Endothelial cell (in vitro differentiated cells): ENCODE measurements at regions not wholly inside any gene's neighbourhood (a gene's known extent, or its start where the extent isn't known, plus 50 kb on each side); places are given as distances from the start of the nearest gene placed in this dataset.

Experiments used
- DNase-seq: peaks from one replicate; pipeline ENCODE4 v3.0.0; 2021; ENCODE audit warnings: low spot score
- H3K27ac Mint-ChIP-seq: one replicate; pipeline ENCODE4 v1.8.0; 2021; ENCODE audit warnings: mixed read lengths, inconsistent platforms; ENCODE audit not compliant: unreplicated experiment
- H3K27me3 Mint-ChIP-seq: one replicate; pipeline ENCODE4 v1.8.0; 2021; ENCODE audit warnings: mild to moderate bottlenecking, moderate library complexity, mixed read lengths, inconsistent platforms; ENCODE audit not compliant: unreplicated experiment
- H3K36me3 Mint-ChIP-seq: one replicate; pipeline ENCODE4 v1.8.0; 2021; ENCODE audit warnings: mild to moderate bottlenecking, low read depth, mixed read lengths, inconsistent platforms; ENCODE audit not compliant: unreplicated experiment
- H3K4me1 Mint-ChIP-seq: one replicate; pipeline ENCODE4 v1.8.0; 2021; ENCODE audit warnings: mild to moderate bottlenecking, mixed read lengths, inconsistent platforms; ENCODE audit not compliant: unreplicated experiment
- H3K4me3 Mint-ChIP-seq: one replicate; pipeline ENCODE4 v1.8.0; 2021; ENCODE audit warnings: mild to moderate bottlenecking, mixed read lengths, inconsistent platforms; ENCODE audit not compliant: unreplicated experiment
- H3K9me3 Mint-ChIP-seq: one replicate; pipeline ENCODE4 v1.8.0; 2021; ENCODE audit warnings: mixed read lengths, inconsistent platforms; ENCODE audit not compliant: unreplicated experiment
- CTCF ChIP-seq: fragments of 200-600 bp; sonication (generic); IDR thresholded peaks from one replicate; pipeline ENCODE4 v1.5.0; 2021; ENCODE audit warnings: antibody characterized with exemption; ENCODE audit not compliant: unreplicated experiment

- no peak for TF ChIP-seq CTCF
- peaks cover 14% of the 10 kb centered on the region for H3K4me1 Mint-ChIP-seq
- H3K27me3 Mint-ChIP-seq = peaks cover 6% of the 10 kb centered on the region
- no peak overlapping the region for H3K4me3 Mint-ChIP-seq
- DNase-seq = no peak
- H3K36me3 Mint-ChIP-seq = no peaks in the 10 kb centered on the region
- H3K27ac Mint-ChIP-seq = no peak overlapping the region
- H3K9me3 Mint-ChIP-seq = no peaks in the 10 kb centered on the region
Measured at GRCh38 chr15:69668039-69668705, 215.6 kb downstream of the RPLP1 start.

GRCh38 chr15:69668963-69669362, 216.3 kb downstream of the RPLP1 start:
- Mint-ChIP-seq H3K4me1 (peaks cover 14% of the 10 kb centered on the region), H3K36me3 (no peaks in the 10 kb centered on the region), H3K27ac (no peak overlapping the region), H3K9me3 (no peaks in the 10 kb centered on the region), H3K4me3 (no peak overlapping the region), H3K27me3 (peaks cover 4% of the 10 kb centered on the region)
- no peak for DNase-seq
- TF ChIP-seq CTCF = no peak

- TF ChIP-seq CTCF = no peak
- Mint-ChIP-seq H3K4me3 (no peak overlapping the region), H3K9me3 (no peaks in the 10 kb centered on the region), H3K27ac (no peak overlapping the region), H3K36me3 (no peaks in the 10 kb centered on the region), H3K27me3 (peaks cover 4% of the 10 kb centered on the region), H3K4me1 (peaks cover 14% of the 10 kb centered on the region)
- DNase-seq = no peak
Measured at GRCh38 chr15:69669446-69669845, 216.8 kb downstream of the RPLP1 start.

- Mint-ChIP-seq H3K36me3 (no peaks in the 10 kb centered on the region), H3K9me3 (no peaks in the 10 kb centered on the region), H3K4me3 (no peak overlapping the region), H3K27me3 (peaks cover 6% of the 10 kb centered on the region), H3K4me1 (peaks cover 2% of the 10 kb centered on the region), H3K27ac (no peak overlapping the region)
- no peak for TF ChIP-seq CTCF
- DNase-seq = no peak
Measured at GRCh38 chr15:69673291-69673881, 220.8 kb downstream of the RPLP1 start.

- TF ChIP-seq CTCF = no peak
- no peaks in the 10 kb centered on the region for H3K9me3 Mint-ChIP-seq
- peaks cover 6% of the 10 kb centered on the region for H3K27me3 Mint-ChIP-seq
- no peak overlapping the region for H3K4me3 Mint-ChIP-seq
- DNase-seq = no peak
- no peaks in the 10 kb centered on the region for H3K4me1 Mint-ChIP-seq
- H3K36me3 Mint-ChIP-seq = no peaks in the 10 kb centered on the region
- H3K27ac Mint-ChIP-seq = no peak overlapping the region
Measured at GRCh38 chr15:69675731-69676130, 223.1 kb downstream of the RPLP1 start.
